22Rv1 (cell line): ENCODE measurements at regions not wholly inside any gene's neighbourhood (a gene's known extent, or its start where the extent isn't known, plus 50 kb on each side); places are given as distances from the start of the nearest gene placed in this dataset.

Experiments
- H3K27ac ChIP-seq: fragments of 450-650 bp; 2 replicates; pipeline ENCODE4 v1.5.1; 2017
- ZFX ChIP-seq: fragments of 450-650 bp; IDR thresholded peaks from 2 replicates; pipeline ENCODE4 v1.6.1; 2017; ENCODE audit warnings: antibody characterized with exemption, borderline replicate concordance
- TF ChIP-seq, protein P1 (sequence below): fragments of 450-650 bp; IDR thresholded peaks from 2 replicates; pipeline ENCODE4 v1.5.1; 2017; ENCODE audit warnings: mild to moderate bottlenecking

DNA sequence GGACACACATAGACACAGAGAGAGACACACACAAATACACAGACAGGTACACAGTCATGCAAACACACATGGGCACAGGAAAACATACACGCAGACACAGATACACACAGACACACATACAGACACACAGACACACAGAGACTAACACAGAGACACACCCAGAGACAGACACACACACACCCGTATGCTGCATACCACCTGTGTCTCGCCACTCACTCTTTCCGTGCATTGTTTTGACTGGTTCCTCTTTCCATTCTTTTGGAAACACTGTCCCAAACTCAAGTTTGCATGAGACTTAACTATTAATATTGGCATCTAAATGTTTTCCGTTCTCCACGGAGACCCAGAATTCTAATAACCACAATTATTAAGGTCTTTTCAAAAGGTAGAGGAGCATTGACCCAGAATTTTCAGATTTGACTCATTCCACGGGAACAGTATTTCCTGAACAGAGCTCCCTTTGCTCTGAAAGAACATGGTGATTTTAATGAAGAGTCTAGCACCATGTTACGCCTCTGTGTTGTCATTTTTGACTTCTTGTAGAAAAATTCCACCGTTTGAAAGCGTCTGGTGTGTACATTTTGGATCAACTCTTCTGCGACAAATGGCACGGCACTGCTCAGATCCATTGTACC is 141.2 kb upstream of the RNF32 start:
- TF ChIP-seq ZFX, result no peak
- TF ChIP-seq, protein P1, sequence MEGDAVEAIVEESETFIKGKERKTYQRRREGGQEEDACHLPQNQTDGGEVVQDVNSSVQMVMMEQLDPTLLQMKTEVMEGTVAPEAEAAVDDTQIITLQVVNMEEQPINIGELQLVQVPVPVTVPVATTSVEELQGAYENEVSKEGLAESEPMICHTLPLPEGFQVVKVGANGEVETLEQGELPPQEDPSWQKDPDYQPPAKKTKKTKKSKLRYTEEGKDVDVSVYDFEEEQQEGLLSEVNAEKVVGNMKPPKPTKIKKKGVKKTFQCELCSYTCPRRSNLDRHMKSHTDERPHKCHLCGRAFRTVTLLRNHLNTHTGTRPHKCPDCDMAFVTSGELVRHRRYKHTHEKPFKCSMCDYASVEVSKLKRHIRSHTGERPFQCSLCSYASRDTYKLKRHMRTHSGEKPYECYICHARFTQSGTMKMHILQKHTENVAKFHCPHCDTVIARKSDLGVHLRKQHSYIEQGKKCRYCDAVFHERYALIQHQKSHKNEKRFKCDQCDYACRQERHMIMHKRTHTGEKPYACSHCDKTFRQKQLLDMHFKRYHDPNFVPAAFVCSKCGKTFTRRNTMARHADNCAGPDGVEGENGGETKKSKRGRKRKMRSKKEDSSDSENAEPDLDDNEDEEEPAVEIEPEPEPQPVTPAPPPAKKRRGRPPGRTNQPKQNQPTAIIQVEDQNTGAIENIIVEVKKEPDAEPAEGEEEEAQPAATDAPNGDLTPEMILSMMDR, result no peak
- H3K27ac ChIP-seq, result no peak overlapping the region

DNA sequence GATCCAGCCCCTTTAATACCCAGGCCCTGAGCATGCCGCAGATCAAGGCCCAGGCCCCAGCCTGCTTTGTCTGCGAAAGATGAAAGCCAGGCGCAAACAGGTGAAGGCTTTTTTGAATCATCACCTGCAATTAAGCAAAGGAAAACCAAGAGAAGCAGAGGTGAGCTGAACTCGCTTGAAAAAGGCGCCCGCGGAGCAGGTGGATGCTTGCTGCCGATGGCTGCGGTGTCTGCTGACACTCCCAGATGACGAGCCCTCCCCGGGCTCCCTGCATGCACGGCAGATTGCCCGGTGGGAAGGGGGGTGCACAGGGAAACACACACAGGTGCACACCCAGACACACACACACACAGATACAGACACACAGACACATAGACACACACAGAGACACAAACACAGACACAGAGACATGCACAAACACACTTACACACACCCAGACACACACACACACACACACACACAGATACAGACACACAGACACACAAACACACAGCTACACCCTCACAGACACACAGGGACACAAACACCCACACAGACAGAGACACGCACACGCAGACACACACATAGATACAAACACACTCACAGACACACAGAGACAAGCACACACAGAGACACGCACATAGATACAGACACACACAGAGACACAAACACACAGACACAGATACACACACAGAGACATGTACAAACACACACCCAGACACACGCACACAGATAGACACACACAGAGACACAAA is 142.6 kb upstream of the RNF32 start:
- H3K27ac ChIP-seq, result no peak overlapping the region

DNA sequence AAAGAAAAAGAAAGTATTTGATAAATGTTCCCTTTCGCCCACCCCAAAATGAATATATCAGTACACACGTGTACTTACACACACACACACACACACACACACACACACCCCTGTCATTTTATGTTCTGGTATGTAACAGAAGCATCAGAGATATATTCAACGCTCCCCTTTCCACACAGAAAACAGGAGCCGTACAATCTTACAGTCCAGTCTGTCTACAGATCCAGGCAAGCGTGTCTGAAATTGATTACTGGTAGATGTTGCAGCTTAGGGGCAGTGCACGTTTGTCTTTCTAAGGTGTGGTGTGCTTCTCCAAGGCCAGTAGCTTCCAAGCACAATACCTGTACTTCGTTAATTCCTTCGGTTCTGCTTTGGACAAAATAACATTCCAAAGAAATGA is 143.7 kb upstream of the RNF32 start:
- H3K27ac ChIP-seq, result no peak overlapping the region
- TF ChIP-seq ZFX, result no peak
- TF ChIP-seq, protein P1, result no peak

More for the DNA sequence above, 142.6 kb upstream of the RNF32 start:
- TF ChIP-seq, protein P1, result no peak
- TF ChIP-seq ZFX, result no peak

DNA sequence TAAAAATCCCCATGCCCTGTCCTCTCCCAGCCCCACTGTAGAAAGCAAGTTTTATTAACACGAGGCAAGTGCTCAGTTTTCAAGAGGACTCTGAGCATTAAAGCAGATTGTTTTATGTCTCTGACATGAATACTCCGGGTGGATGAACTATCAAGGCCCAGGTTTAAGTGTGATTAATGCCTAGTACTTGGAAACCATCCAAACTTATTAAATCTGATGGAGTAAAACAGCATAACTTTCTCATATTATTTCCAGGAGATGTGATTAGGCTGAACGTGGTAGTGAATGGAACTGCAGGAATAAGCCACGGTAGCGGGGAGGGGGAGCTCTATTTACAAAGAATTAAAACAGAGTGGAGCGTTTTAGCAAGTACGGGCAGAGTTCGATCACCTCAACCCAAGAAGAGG is 144.2 kb upstream of the RNF32 start:
- no peak for TF ChIP-seq ZFX
- TF ChIP-seq, protein P1, result no peak
- no peak overlapping the region for H3K27ac ChIP-seq

DNA sequence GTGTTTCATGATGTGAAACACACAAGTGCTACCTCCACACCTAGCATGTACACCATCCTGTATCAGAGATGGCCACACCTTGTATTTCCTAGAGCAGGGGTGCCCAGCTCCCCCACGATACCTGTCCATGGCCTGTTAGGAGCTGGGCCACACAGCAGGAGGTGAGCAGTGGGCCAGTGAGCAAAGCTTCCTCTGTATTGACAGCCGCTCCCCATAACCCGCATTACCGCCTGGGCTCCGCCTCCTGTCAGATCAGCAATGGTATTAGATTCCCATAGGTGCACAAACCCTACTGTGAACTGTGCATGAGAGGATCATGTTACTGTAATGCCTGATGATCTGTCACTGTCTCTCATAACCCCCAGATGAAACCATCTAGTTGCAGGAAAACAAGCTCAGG is 145.6 kb upstream of the RNF32 start:
- H3K27ac ChIP-seq, result no peak overlapping the region
- TF ChIP-seq, protein P1, result no peak
- TF ChIP-seq ZFX, result no peak

DNA sequence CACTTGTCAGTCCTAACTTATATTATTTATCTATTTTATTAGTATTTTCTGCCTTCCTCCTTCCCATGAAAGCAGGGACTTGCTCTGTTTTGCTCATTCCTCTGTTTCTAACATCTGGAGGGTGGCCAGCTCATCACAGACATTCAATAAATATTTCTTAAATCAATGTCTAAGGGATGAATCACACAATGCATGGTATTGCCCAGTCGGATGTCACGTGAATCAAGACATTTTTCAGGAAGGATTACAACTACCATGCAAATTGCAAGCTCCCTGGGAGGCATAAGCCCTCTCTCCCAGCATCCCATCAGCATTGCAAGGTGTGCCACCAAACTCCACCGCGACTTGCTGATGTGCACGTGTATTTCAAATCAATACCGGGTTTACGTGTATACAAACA is 146.6 kb upstream of the RNF32 start:
- TF ChIP-seq ZFX, result no peak
- TF ChIP-seq, protein P1, result no peak

DNA sequence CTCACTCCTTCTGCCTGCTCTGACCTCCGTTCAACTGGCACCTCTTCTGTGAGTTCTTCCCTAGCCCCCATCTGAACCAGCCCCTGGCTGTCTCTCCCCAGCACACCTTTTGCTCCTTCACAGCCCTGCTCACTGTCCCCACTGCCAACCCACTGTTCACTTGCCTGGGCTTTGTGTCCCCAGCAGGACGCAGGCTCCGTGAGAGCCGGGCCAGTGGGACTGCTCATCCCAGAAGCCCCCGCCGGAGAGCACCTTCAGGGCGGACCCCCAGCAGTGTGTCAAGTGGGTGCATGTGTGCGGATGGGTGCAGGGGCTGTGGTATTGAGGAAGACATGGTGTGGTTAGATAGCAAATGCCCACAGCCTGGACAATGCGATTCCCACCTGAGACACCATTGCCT is 148.4 kb upstream of the RNF32 start:
- TF ChIP-seq, protein P1, result no peak
- TF ChIP-seq ZFX, result no peak

More for the DNA sequence above, 146.6 kb upstream of the RNF32 start:
- no peak overlapping the region for H3K27ac ChIP-seq

More for the DNA sequence above, 148.4 kb upstream of the RNF32 start:
- no peak overlapping the region for H3K27ac ChIP-seq
